NCI-H510A treated with DMSO at 0.1 percent for 48 hours (cell line): ENCODE measurements at regions not wholly inside any gene's neighbourhood (a gene's known extent, or its start where the extent isn't known, plus 50 kb on each side); places are given as distances from the start of the nearest gene placed in this dataset.
A peak's percentile ranks its signal among the peaks of the same experiment; 100 is the strongest.

ENCODE experiments used
- DNase-seq: peaks from one replicate; lab custom pipeline; 2025; lab: John Stamatoyannopoulos, UW

DNA sequence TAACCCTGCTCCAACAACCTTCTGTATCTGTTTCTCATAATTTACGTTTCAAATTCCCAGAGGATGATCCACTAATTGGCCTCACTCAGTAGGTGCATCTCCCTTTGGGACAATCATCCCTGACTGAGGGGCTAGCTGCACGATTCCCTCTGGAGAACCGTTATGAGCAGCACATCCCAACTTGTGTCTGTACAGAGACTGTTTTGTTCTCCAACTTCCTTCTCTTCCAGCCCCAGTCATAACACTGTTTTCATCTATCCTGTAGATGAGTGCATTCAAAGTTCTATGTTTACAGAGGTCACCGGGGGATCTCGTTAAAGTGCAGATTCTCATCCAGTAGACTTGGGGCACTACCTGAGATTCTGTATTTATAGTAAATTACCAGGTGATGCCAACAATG lies 187.2 kb downstream of the REEP3 start:
- DNase-seq: no peak

GRCh38 chr10:63710703-63711102 lies 189.5 kb downstream of the REEP3 start:
- DNase-seq: no peak

DNA sequence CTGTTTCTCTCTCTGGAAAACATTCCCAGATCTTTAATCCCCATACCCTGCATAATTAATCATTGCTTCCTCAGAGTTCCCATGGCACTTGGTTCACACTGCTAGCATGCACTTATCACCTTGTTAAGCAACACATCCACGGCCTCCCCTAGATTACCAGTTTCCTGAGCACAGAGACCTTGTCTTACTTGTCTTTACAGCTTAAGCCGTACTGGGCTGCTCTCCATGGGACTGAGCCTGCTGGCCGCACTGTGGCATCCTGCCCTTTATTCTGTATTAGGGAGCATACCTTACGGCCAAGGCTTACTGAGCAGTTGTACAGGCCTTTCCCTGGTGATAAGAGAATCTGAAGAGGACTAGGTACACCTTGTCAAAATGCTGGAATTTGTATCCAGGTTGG lies 190.2 kb downstream of the REEP3 start:
- no peak for DNase-seq

DNA sequence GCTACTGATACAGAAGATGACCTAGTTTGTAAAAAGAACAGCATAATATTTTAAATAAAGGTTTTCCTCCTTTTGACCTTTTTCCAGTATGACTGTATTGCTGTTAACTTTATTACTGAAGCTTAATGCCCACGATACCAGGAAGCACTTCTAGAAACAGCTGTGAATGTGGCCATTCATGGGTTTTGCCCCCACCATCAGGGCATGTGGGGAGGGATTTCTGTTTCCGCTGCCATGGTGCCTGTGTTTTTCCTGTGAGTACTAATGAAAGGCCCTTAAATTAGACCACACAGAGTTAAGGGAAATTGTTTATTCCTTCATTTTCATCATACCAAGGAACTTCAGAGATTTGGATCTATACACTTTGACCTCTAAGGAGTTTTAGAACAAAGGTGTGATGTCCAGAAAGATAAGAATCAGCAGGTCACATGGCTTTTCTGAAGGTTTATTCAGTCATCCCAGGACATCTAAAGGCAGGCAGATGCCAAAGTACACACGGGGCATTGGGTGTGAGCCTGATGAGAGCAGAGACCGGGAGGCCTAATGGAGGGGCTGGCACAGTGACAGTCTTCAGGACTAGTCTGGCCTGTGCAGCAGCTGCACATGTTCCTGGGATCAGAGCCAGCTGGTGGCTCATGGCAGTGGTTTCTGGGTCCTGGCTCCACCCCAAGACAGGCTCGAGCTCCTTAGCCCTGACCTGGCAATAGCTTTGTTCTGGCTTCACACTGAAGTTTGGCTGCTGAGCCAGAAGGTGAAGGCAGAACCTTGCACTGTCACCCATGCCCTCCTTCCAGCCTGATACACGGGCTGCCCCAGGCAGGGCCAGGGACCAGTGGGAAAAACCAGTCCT lies 190.9 kb downstream of the REEP3 start:
- DNase-seq: no peak

DNA sequence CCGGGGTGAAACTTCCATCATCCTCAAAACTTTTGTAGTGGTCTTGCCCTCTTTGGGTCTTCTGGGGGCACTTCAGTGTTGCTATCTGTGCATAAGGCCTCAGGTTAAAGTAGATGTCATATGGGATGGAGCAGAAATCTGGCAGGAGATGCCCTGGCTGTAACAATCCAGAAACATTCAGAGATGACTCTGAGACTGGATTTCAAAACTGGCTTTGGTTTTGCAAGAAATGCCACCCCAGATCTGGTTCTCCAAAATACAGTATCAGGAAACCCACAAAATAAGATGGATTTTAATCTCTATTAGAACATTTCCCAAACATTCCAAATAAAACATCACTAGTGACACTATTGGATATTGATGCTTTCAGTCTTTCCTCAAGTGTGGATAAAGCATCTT lies 191.5 kb downstream of the REEP3 start:
- DNase-seq: no peak

DNA sequence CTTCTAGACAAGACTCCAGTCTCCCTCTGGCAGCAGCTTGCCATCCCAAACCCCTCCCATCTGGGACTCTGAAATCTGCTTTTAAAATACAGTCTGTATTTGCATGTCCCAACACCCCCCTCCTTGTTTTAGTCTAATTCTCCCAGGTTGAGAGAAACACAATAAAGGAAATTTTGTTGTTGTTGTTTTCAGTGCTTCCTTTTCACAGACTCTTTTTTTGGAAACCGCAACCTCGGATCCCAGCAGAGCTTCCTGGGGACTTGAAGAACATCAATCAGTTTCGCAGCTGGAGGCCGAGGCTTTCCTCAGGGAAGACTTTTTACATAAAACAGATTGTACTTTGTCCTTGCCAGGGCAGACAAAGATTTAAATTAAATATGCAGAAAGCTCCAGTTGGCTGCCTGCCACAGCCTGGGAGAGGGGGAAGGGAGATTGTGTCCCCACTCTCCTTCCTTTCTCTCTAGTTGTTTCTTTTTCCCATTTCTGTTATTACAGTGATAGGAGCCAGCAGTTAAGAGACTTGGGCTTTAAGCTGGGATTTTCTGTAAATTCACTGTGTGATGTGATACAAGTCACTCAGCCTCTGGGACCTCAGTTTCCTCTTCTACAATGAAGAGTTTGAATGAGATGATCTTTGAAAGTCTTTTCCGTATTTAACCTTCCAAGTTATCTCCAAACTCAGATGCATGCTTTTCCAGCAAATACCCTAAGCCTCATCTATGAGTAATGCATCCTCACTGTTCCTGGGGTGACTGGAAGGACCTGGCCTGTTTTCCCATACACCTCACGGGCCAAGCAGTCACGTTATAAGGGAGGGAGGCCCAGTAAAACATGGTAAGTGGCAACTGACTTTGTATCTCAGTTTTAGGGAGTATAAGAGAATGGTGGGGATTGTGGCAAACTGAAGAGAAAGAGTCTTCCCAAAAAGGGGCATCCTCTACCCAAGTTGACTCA lies 192.3 kb downstream of the REEP3 start:
- no peak for DNase-seq

GRCh38 chr10:63716016-63716580 lies 194.9 kb downstream of the REEP3 start:
- no peak for DNase-seq

DNA sequence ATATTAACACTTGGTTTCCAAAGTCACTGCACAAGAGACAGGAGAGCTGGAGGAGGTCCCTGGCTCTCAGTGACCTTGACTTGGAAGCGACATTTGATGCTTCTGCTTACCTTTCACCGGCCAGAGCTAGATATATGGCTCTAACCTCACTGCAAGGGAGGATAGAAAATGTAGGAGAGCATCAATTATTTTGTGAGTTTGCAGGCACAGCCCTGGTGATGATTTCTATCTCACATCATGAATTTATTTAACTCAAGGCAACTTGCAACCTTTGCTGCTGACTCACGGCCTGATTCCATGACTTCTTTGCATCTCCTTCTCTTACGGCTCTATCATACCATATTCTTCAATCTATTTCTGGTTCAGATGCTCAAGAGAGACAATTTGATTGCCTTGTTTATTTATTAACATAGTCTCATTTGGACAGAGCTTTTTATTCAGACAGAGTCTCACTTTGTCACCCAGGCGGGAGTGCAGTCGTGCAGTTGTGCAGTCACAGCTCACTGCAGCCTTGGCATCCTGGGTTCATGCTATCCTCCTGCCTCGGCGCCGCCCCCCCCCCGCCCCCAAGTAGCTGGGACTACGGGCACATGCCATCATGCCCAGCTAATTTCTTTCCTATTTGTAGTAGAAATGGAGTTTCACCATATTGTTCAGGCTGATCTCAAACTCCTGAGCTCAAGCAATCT lies 196.0 kb downstream of the REEP3 start:
- no peak for DNase-seq

DNA sequence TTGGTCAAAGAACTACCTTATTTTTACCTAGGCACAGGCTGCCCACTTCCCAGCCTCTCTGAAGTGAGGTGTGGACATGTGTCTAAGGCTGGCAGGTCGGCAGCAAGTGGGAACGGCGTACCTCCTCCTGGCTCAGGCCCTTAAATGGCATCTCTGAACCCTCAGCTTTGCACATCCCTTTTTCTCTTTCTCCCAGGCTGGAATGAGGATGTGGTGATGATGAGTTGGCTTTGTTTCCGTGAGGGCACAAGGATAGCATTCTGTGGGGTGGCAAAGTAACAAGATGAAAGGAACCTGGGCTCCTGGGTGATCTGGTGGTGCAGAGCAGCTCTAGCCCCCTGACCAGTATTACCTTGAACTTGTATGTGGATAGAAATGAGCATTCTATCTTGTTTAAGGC lies 196.8 kb downstream of the REEP3 start:
- DNase-seq: no peak

DNA sequence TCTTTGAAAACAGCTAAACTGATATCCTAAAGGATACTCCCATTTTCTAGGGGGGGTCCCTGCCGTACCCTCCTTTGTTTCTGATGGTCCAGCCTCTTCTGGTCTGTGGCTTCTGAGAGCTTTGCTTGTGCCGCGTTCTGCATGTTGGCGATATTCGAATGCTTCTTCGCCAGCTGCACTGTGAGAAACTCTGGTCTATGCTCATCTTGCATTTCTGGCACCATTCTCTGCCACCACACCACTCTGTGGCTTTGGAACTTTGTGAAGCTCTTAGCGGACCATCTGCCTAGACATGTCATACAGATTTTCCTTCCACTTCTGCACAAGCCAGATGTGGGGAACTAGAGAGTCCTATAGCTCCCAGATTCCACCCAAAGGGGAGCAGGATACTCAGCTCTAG lies 197.2 kb downstream of the REEP3 start:
- DNase-seq: no peak

DNA sequence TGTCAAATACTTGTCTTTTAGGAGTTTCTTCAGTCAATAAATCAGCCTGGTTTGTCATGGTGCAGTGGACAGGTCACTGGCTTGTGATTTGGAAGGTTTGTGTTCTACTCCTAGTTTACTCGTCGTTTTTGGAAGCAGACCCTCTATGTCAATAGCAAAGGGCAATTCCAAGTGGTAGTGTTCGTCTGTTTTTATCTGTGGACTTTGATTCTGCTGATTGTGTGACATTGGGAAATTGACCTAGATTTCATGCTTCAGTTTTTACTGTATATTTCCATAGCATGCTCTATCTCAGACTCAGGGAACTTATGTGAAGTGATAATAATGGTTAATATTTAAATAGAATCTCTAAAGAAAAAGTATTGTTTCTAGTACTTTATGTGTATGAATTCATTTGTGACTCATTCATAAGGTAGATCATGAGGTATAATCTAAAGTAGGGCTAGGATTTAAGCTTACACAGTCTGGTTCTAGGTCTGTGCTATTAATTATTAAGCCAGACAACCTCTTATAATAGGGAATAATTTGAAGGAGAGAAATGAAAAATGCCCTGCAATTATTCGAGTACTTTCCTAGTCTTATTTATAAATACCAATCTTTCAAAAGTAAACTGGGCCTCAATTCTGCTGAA lies 198.1 kb downstream of the REEP3 start:
- no peak for DNase-seq

DNA sequence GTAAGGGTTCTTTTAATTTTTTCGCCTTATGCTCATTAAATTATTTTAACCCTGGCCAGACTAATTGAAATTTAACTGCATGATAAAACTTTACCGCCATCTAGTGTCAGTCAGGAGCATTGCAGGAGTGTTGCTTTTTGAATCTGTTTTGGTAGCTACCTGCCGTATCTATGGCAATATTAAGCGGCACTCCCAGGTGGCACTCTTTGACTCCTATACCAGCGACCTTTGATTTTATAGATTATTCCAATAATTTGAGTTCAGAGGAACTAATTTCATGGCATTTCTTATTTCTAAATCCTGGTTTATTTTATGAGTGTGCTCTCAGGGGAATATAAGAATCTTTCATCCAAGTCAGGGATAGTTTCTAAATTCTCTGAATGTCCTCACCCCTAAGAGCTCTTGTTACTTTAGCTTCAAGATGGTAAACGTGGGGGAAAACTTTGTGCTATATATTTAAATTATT lies 198.9 kb downstream of the REEP3 start:
- DNase-seq: peak; percentile 59

DNA sequence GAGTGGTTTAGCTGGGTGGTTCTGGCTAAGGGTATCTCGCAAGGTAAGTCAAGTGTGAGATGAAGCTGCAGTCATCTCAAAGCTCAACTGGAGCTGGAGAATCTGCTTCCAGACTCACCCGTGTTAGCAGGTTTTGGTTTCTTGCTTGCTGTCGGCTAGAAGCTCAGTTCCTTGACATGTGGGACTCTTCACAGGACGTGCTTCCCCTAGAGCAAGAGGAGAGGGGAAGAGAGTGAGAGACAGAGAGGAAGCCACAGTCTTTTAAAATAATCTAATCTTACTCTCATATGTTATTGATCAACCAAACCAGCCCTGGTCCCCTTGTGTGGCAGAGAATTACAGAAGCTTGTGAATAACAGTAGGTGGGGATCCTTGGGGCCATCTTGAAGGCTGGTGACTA lies 199.5 kb downstream of the REEP3 start:
- DNase-seq: no peak

- no peak for DNase-seq
Observed at GRCh38 chr10:63722537-63722936, 201.3 kb downstream of the REEP3 start.

GRCh38 chr10:63723320-63723719 lies 202.1 kb downstream of the REEP3 start:
- DNase-seq: no peak

DNA sequence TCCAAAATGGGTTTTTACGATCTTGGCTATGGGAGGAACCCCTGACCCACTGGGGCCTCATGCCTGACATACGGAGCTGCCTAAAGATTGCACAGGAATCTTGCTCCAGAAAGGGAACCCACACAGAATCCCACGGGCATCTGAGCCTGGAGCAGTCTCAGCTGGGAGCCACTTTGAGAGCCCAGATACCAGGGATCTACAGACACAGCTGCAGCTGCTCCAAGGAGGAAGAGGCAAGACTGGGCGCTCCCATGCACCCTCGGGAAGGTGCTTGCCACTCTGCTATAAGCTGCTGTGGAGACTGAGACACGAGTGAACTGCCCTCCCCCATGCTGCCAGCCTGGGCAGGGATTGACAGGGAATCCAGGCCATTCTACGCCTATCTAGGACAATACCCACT lies 202.5 kb downstream of the REEP3 start:
- no peak for DNase-seq

GRCh38 chr10:63724922-63725321 lies 203.7 kb downstream of the REEP3 start:
- no peak for DNase-seq

- no peak for DNase-seq
Observed at GRCh38 chr10:63726867-63727266, 205.7 kb downstream of the REEP3 start.

DNA sequence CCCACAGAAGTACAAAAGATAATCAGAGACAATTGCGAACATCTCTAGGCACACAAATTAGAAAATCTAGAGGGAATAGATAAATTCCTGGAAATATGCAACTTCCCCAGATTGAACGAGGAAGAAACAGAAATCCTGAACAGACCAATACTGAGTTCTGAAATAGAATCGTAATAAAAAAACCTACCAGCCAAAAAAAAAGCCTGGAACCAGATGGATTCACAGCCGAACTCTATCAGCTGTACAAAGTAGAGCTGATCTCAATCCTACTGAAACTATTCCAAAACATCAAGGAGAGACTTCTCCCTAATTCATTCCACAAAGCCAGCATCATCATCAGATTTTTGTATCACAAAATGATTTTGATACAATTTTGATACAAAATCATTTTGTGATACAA lies 206.4 kb downstream of the REEP3 start:
- no peak for DNase-seq

- DNase-seq: no peak
Observed at GRCh38 chr10:63735305-63735704, 214.1 kb downstream of the REEP3 start.

GRCh38 chr10:63738410-63738809 lies 217.2 kb downstream of the REEP3 start:
- DNase-seq: no peak
